Activated naive CD4-positive, alpha-beta T cell treated with anti-CD3 and anti-CD28 coated beads, Interleukin-2, amount 50 U/mL, for 16 hours (primary cell): ENCODE measurements at regions not wholly inside any gene's neighbourhood (a gene's known extent, or its start where the extent isn't known, plus 50 kb on each side); places are given as distances from the start of the nearest gene placed in this dataset.
"Not testable (repeated sequence)": the region's sequence is repeated elsewhere in the genome, so short reads cannot be mapped to it uniquely, and the experiment has no call there.

Source experiments
- DNase-seq: peaks from one replicate; pipeline ENCODE4 v3.0.0-alpha.2; 2020

DNA sequence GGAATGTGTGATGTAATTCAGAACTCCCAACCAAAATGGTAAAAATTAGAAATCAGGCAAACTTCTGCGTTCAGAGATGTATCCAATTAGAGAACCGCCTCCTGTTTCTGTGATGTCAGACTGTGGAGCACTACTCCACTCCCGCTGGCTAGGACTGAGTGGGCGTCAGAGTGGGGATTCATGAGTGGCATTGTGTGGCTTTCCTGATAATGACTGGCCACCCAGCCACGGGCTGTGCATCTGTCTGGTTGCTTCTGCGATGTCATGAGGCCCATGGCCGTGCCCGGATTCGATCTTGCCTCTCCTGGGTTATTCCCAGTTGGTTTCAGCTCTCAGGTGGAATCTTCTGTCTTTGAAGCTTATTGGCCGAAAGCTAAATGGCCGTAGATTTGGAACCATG is 87.1 kb upstream of the KCNA1 start:
- DNase-seq = no peak

GRCh38 chr12:4824380-4824779 is 85.3 kb upstream of the KCNA1 start:
- DNase-seq = no peak

- no peak for DNase-seq
These were observed 84.5 kb upstream of the KCNA1 start for GRCh38 chr12:4825011-4825858.

DNA sequence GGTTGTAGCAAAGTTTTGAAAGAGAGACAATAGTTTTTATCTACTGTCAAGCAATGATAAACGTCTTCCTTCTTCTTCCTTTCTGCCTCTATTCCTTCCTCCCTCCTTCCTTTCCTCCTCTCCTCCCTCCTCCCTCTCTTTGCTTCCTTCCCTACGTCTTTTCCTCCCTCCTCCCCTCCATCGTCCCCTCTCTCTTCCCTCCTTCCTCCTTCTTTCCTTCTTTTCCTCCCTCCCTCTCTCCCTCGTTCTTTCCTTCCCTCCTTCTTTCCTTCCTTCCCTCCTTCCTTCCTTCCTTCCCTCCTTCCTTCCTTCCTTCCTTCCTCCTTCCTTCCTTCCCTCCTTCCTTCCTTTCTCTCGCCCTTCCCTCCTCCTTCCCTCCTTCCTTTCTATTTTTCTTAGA is 82.8 kb upstream of the KCNA1 start:
- no peak for DNase-seq

DNA sequence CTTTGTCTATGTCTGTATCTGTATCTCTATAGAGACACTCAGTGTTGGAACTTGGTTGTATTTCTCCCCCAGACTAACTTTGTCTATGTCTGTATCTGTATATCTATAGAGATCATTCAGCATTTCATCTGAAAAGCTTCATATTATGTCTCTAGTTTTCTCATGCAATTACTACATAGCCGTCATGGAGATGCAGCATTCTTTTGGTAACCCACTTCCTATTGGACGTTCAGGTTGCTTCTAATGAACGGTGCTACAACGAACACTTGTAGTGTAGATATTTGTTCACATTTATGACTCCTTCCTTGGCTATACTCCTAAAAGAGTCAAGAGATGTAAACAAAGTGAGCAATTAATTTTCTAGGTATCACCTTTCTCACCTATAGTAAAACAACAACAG is 81.5 kb upstream of the KCNA1 start:
- DNase-seq = no peak

GRCh38 chr12:4829161-4829792 is 80.4 kb upstream of the KCNA1 start:
- no peak for DNase-seq

GRCh38 chr12:4829793-4830162 is 79.9 kb upstream of the KCNA1 start:
- DNase-seq = no peak

DNA sequence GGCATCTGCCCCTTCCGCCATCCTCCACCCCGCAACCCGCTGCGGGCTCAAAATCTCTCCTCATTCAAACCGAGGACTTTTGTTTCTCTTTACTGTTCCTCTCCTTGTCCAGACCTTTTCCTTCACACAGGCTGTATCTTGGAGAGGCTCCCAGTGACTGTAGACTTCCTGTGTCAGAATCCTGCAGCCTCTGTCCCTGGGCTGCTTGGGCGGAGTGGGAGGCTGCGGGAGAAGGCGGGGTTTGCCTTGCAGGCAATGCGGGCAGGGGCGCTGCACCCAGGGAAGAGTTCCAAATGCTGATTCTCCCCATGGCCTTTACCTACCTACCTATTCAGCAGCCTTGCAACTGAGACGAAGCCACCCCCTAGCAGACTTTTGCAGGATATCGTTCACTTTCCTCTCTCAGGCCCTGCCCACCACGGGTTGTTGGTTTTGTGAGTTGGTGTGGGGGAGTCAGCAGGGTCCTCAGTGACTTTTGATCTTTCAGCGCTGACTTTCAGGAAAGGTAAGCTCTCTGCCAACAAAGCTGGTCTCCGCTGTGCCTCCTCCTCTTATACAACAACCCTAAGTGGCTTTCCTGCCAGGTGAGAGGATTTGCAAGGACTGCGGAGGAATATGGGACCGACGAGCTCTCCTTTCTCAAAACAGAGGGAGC is 79.0 kb upstream of the KCNA1 start:
- DNase-seq = no peak

DNA sequence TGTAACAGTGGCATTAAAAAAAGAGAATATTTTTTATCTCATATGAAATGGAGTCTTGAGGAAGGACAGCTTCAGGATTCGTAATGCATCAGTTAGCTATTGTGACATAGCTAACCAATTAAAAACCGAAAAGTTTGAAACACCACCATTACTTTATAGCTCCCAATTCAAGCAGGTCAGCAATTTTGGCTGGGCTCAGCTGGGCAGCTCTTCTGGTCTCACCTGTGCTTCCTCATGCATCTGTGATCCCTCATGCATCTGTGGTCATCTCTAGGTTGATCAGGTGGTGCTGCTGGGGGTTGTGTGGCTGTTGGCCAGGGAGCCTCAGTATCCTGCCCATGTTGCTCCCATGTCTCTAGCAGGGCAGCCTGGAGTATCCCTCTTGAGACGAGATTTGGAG is 76.7 kb upstream of the KCNA1 start:
- DNase-seq = no peak

DNA sequence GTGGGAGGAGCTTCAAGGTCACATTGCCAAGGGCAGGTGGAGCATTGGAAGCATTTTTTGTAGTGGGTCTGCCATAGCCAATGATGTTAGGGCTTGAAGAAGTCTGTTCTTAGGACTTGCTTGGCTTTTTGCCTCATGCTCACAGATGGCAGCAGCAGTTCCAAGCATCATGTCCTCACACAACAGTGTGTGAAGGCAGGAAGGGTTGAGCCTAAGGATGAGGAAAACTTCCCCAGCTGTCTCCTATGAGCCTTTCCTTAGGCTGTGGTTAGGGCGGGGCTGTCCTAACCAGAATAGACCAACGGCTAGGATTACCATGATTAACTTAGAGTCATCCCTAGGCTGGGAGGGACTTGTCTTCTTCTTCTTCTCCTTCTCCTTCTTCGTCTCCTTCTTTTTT is 76.2 kb upstream of the KCNA1 start:
- no peak for DNase-seq

GRCh38 chr12:4842401-4842800 is 67.3 kb upstream of the KCNA1 start:
- not testable (repeated sequence) for DNase-seq

DNA sequence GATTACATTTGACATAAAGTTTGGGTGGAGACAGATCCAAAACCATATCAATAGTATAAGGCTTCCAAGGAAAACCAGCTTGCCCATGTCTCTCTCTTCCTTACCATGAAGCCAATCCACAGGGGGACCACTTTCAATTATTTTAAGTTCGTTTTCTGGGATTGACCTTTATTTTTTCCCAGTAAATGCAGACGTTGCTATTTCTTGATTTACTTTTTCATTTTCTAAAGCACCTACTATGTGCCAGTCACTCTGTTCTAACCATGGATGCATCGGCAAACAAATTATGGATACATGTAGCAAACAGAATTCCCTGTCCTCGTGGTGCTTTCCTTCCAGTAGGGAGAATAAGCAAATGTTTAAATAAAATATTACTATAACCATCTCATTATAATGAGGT is 65.8 kb upstream of the KCNA1 start:
- DNase-seq = no peak

GRCh38 chr12:4847713-4848112 is 62.0 kb upstream of the KCNA1 start:
- no peak for DNase-seq

DNA sequence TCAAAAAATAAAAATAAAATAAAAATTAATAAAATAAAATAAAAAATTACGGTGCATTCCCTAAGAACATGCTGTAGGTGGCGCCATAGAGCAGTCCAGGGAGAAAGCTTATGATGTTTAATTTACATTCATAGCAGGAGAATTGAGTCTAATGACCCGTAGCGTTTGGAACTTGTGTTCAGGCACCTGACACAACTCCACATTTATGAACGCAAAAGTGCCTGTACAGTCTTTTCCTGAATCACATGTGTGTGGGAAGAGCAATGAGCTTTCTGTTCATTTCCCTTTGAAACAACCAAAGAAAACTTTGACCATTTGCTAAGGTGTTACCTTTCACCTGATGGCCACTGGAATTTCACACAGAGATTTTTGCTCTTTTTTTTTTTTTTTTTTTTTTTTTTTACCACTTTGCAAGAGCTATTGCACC is 60.6 kb upstream of the KCNA1 start:
- no peak for DNase-seq

DNA sequence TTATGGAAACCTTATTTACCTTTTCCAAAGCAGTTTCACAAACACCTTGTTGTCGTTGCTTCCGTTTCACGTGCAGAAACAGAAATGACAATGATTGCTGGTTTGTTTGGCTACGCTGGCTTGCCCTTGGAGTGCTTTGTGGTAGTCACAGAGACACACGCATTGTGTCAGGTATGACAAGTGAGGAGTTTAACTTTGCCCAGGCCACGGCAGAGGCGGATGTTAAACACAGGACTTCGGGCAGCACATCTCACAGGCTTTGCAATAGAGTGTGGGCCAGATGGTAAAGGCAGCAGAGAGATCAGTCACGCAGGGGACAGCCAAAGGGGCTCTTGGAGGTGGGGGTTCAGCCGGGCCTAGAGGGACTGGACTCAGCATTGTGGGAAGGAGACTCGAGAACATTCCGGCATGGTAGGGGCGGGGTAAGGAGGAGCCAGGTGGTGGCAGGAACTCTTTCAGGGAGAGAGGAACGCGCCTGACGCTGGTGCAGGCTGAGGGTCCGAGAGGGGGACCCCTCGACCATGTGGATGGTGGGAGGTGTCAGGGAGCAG is 59.8 kb upstream of the KCNA1 start:
- no peak for DNase-seq

DNA sequence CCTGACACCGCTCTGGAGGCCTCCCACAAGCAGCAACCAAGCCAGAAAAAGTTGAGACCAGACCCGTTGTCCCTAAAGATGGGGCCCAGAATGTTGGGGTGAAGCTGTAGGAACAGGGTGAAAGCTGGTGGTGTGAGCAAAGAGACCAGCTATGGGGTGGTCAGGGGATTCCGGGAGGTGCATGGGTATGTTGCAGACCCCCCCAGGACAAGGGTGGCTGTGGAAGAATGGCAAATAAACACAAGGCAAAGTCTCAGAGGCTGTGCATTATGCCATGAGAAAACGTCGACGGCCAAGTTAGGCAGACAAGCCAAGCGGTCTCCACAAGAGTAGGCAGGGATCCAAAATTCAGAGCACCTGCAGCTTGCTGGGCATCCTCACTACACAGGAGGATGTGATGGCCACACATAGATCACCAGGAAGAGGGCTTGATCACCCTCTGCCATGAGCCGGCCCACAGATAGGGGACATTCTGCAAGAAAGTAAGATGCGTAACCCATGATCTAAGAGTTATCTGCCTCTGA is 58.8 kb upstream of the KCNA1 start:
- DNase-seq = no peak

GRCh38 chr12:4852308-4852707 is 57.4 kb upstream of the KCNA1 start:
- no peak for DNase-seq

DNA sequence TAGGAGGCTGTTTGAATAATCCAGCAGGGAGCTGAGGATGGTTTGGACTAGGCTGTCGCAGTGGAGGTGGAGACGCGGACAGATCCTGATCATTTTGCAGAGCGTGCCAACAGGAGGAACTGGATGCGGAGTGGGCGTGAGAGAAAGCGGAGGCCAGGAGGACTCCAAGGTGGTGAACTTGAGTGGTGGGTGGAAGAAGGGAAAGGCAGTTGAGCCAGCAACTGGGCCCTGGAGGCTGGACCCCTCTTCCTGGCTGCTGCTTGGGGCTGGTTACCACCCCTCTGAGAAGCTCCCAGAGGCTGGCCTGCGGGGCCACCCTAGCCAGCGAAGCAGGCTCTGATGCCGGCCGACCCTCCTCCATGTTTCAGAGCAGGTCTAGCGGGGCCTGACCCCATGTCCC is 56.8 kb upstream of the KCNA1 start:
- DNase-seq = no peak

GRCh38 chr12:4855121-4855924 is 54.4 kb upstream of the KCNA1 start:
- DNase-seq = peak; percentile 28

DNA sequence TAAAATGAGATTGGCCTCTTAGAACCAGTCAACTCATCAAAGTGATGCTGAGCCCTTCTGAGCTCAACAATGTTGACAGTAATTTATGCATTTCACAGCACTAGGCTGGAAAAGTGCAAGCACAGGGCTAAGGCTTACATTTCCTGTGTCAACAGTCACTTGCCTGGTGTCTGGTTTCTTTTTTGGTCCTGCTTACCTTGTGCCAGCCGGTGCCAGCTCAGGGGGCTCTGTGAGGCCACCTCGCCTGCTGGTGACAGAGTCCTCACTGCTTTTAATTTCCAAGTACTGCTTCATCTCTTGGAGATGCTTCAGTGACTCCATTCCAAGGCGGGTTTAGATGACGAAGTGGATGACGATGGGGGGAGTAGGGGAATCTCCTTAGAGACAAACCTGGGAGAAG is 53.1 kb upstream of the KCNA1 start:
- DNase-seq = no peak

- peak; percentile 76 for DNase-seq
These were observed 52.0 kb upstream of the KCNA1 start for GRCh38 chr12:4857472-4858291.

DNA sequence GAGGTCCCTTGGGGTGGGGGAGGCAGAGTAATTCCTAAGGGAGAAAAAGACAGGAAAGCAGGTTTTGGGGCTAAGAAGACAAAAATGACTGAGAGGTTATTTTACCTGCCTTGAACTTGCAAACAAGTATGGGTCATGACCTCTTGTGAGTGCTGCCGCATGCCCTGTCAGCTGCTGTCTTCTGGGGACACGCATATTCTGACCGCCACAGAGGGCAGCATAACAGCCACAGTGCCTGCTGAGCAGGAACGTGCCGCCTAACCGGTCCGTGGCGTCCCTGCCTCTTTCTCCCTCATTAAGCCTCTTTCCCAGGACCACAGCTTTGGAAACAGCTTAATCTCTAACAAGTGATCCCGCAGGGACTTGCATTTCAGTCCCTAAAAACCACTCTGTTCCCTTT is 51.3 kb upstream of the KCNA1 start:
- no peak for DNase-seq
